GM23338 (cell line): ENCODE measurements at regions not wholly inside any gene's neighbourhood (a gene's known extent, or its start where the extent isn't known, plus 50 kb on each side); places are given as distances from the start of the nearest gene placed in this dataset.

Source experiments
- ATAC-seq: fragments of 200-7000 bp; cut with Tn5 transposase; 3 replicates; pipeline ENCODE4 v1.9.1; 2020
- DNase-seq: peaks from one replicate; pipeline ENCODE4 v3.0.0-alpha.2; 2015; ENCODE audit warnings: low spot score
- H2AFZ ChIP-seq: fragments of 200-600 bp; sonication (generic); 2 replicates; pipeline ENCODE4 v1.8.0; 2016; ENCODE audit warnings: antibody characterized with exemption, mild to moderate bottlenecking, moderate library complexity
- H3F3A ChIP-seq: fragments of 200-600 bp; sonication (generic); replicated peaks from 2 replicates; pipeline ENCODE4 v1.8.0; 2017; ENCODE audit warnings: antibody characterized with exemption, mixed run types, low read depth
- H3K27ac ChIP-seq: fragments of 200-600 bp; sonication (generic); 2 replicates; pipeline ENCODE4 v1.6.1; 2016; ENCODE audit warnings: low read depth
- H3K27me3 ChIP-seq: fragments of 200-600 bp; sonication (generic); 2 replicates; pipeline ENCODE4 v1.8.0; 2016; ENCODE audit warnings: mild to moderate bottlenecking, mixed run types, moderate library complexity; ENCODE audit not compliant: insufficient read depth
- H3K36me3 ChIP-seq: fragments of 200-600 bp; sonication (generic); 2 replicates; pipeline ENCODE4 v1.8.0; 2016; ENCODE audit warnings: mild to moderate bottlenecking; ENCODE audit not compliant: insufficient read depth
- H3K4me1 ChIP-seq: fragments of 200-600 bp; sonication (generic); 2 replicates; pipeline ENCODE4 v1.8.0; 2016; ENCODE audit warnings: mild to moderate bottlenecking, moderate library complexity; ENCODE audit not compliant: insufficient read depth
- H3K4me2 ChIP-seq: fragments of 200-600 bp; sonication (generic); 2 replicates; pipeline ENCODE4 v1.7.1; 2017; ENCODE audit warnings: mixed run types
- H3K4me3 ChIP-seq: fragments of 200-600 bp; sonication (generic); 2 replicates; pipeline ENCODE4 v1.6.1; 2016; ENCODE audit warnings: mixed run types
- H3K79me2 ChIP-seq: fragments of 200-600 bp; sonication (generic); replicated peaks from 2 replicates; pipeline ENCODE4 v1.8.0; 2017; ENCODE audit warnings: mild to moderate bottlenecking; ENCODE audit not compliant: insufficient read depth
- H3K9me2 ChIP-seq: fragments of 200-600 bp; sonication (generic); 2 replicates; pipeline ENCODE4 v1.8.0; 2017; ENCODE audit not compliant: insufficient read depth
- H4K20me1 ChIP-seq: fragments of 200-600 bp; sonication (generic); replicated peaks from 2 replicates; pipeline ENCODE4 v1.8.0; 2017; ENCODE audit warnings: mild to moderate bottlenecking; ENCODE audit not compliant: insufficient read depth
- H3K27ac Mint-ChIP-seq: 2 replicates; pipeline ENCODE4 v1.8.0; 2020; ENCODE audit warnings: inconsistent platforms, mild to moderate bottlenecking, moderate library complexity, mixed read lengths
- H3K27me3 Mint-ChIP-seq: 3 replicates; pipeline ENCODE4 v1.8.0; 2022; ENCODE audit warnings: low read depth, mild to moderate bottlenecking, moderate library complexity, mixed read lengths, inconsistent platforms; ENCODE audit not compliant: insufficient read depth, poor library complexity
- H3K36me3 Mint-ChIP-seq: 3 replicates; pipeline ENCODE4 v1.8.0; 2021; ENCODE audit warnings: low read depth, mild to moderate bottlenecking, inconsistent platforms, moderate library complexity, mixed read lengths
- H3K4me1 Mint-ChIP-seq: 3 replicates; pipeline ENCODE4 v1.8.0; 2020; ENCODE audit warnings: mild to moderate bottlenecking, inconsistent platforms, mixed read lengths
- H3K4me3 Mint-ChIP-seq: 3 replicates; pipeline ENCODE4 v1.8.0; 2021; ENCODE audit warnings: moderate library complexity, mild to moderate bottlenecking, inconsistent platforms, mixed read lengths
- H3K9me3 Mint-ChIP-seq: 3 replicates; pipeline ENCODE4 v1.8.0; 2020; ENCODE audit warnings: moderate library complexity, mild to moderate bottlenecking, inconsistent platforms, mixed read lengths
- CREB1 ChIP-seq: fragments of 250-450 bp; sonication (Bioruptor Pico); IDR thresholded peaks from 2 replicates; pipeline ENCODE4 v1.5.0; 2020; ENCODE audit warnings: low read depth, mild to moderate bottlenecking, moderate library complexity
- CTCF ChIP-seq, 2 experiments: fragments of 200-600 bp in 1 of 2; sonication (generic) in 1 of 2; conservative IDR thresholded peaks; 2 replicates each; pipeline versions ENCODE4 v1.5.1 to v1.6.1; 2016 to 2017; ENCODE audit warnings: antibody characterized with exemption in 2 of 2, low read depth in 2 of 2, mild to moderate bottlenecking in 2 of 2, moderate library complexity in 1 of 2
- ETS1 ChIP-seq: IDR thresholded peaks from 2 replicates; pipeline ENCODE4 v1.6.1; 2016; ENCODE audit warnings: antibody characterized with exemption
- EZH2 ChIP-seq: fragments of 200-600 bp; sonication (generic); IDR thresholded peaks from one replicate; pipeline ENCODE4 v1.8.0; 2017; ENCODE audit warnings: antibody characterized with exemption, mild to moderate bottlenecking, low read depth; ENCODE audit not compliant: unreplicated experiment
- EZH2phosphoT487 ChIP-seq: fragments of 200-600 bp; sonication (generic); IDR thresholded peaks from one replicate; pipeline ENCODE4 v1.8.1; 2018; ENCODE audit warnings: antibody characterized with exemption; ENCODE audit not compliant: unreplicated experiment
- JUNB ChIP-seq: IDR thresholded peaks from one replicate; pipeline ENCODE4 v1.6.1; 2016; ENCODE audit warnings: antibody characterized with exemption; ENCODE audit not compliant: unreplicated experiment
- POLR2AphosphoS5 ChIP-seq: IDR thresholded peaks from 2 replicates; pipeline ENCODE4 v1.6.1; 2016; ENCODE audit warnings: antibody characterized with exemption, low read depth
- REST ChIP-seq: IDR thresholded peaks from one replicate; pipeline ENCODE4 v1.6.1; 2018; ENCODE audit warnings: antibody characterized with exemption; ENCODE audit not compliant: unreplicated experiment
- STAT1 ChIP-seq: IDR thresholded peaks from one replicate; pipeline ENCODE4 v1.6.1; 2016; ENCODE audit warnings: antibody characterized with exemption; ENCODE audit not compliant: unreplicated experiment
- ZNF331 ChIP-seq: fragments of 250-450 bp; sonication (Bioruptor Pico); IDR thresholded peaks from 2 replicates; pipeline ENCODE4 v1.5.0; 2020; ENCODE audit warnings: low read depth, mild to moderate bottlenecking, moderate library complexity
- ZNF462 ChIP-seq: fragments of 250-450 bp; sonication (Bioruptor Pico); IDR thresholded peaks from 2 replicates; pipeline ENCODE4 v1.5.0; 2020; ENCODE audit warnings: mild to moderate bottlenecking, moderate library complexity

GRCh38 chr14:25685004-25685403 is 635.1 kb upstream of the STXBP6 start (continued):
- TF ChIP-seq EZH2 = no peak
- TF ChIP-seq ZNF462 (CRISPR knock-in tag) = no peak
- no peak for TF ChIP-seq STAT1
- TF ChIP-seq POLR2AphosphoS5 = no peak
- TF ChIP-seq ZNF331 = no peak
- no peak for TF ChIP-seq EZH2phosphoT487

- H3K36me3 Mint-ChIP-seq = peaks cover 3% of the 10 kb centered on the region; the same call in 1 of the 3 replicates
Measured at GRCh38 chr14:25680934-25681333, 631.0 kb upstream of the STXBP6 start.

More at GRCh38 chr14:25680934-25681333, 631.0 kb upstream of the STXBP6 start:
- ATAC-seq (no peak), DNase-seq (no peak)
- Histone ChIP-seq H2AFZ (no peak overlapping the region), H3K4me1 (no peaks in the 10 kb centered on the region), H3K79me2 (no peaks in the 10 kb centered on the region), H4K20me1 (no peaks in the 10 kb centered on the region), H3K27me3 (no peaks in the 10 kb centered on the region), H3K4me2 (no peak overlapping the region), H3K27ac (no peak overlapping the region), H3F3A (no peaks in the 10 kb centered on the region), H3K4me3 (no peak overlapping the region), H3K36me3 (no peaks in the 10 kb centered on the region), H3K9me2 (no peaks in the 10 kb centered on the region)
- no peak overlapping the region for H3K4me3 Mint-ChIP-seq
- H3K9me3 Mint-ChIP-seq = peaks cover 8% of the 10 kb centered on the region; the same call in 2 of the 3 replicates
- TF ChIP-seq CTCF (conservative IDR thresholded peaks at IDR 0.05; ENCODE audit: low read depth in 2 of 2) (no peak), JUNB (no peak), POLR2AphosphoS5 (no peak), STAT1 (no peak), CREB1 (no peak), EZH2phosphoT487 (no peak), EZH2 (no peak), ETS1 (no peak), ZNF331 (no peak), REST (no peak)
- no peak overlapping the region for H3K27ac Mint-ChIP-seq
- peaks cover 3% of the 10 kb centered on the region for H3K27me3 Mint-ChIP-seq
- H3K4me1 Mint-ChIP-seq = no peaks in the 10 kb centered on the region; the same call in 2 of the 3 replicates
